ENCODE measurements at regions not wholly inside any gene's neighbourhood (a gene's known extent, or its start where the extent isn't known, plus 50 kb on each side); places are given as distances from the start of the nearest gene placed in this dataset.

GRCh38 chr2:128789776-128790455, 471.2 kb upstream of the HS6ST1 start:
- DNase-seq (ENCODE audit: low spot score, unreplicated experiment), result no peak
- Mint-ChIP-seq H3K36me3 (ENCODE audit: insufficient read depth) (no peaks in the 10 kb centered on the region), H3K27ac (no peak overlapping the region), H3K4me3 (ENCODE audit: low read depth) (no peak overlapping the region), H3K4me1 (ENCODE audit: low read depth) (peaks cover 12% of the 10 kb centered on the region), H3K27me3 (no peaks in the 10 kb centered on the region), H3K9me3 (ENCODE audit: low read depth) (no peaks in the 10 kb centered on the region)
- TF ChIP-seq, protein P1, sequence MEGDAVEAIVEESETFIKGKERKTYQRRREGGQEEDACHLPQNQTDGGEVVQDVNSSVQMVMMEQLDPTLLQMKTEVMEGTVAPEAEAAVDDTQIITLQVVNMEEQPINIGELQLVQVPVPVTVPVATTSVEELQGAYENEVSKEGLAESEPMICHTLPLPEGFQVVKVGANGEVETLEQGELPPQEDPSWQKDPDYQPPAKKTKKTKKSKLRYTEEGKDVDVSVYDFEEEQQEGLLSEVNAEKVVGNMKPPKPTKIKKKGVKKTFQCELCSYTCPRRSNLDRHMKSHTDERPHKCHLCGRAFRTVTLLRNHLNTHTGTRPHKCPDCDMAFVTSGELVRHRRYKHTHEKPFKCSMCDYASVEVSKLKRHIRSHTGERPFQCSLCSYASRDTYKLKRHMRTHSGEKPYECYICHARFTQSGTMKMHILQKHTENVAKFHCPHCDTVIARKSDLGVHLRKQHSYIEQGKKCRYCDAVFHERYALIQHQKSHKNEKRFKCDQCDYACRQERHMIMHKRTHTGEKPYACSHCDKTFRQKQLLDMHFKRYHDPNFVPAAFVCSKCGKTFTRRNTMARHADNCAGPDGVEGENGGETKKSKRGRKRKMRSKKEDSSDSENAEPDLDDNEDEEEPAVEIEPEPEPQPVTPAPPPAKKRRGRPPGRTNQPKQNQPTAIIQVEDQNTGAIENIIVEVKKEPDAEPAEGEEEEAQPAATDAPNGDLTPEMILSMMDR (IDR thresholded peaks at IDR 0.05; ENCODE audit: unreplicated experiment), result no peak

DNA sequence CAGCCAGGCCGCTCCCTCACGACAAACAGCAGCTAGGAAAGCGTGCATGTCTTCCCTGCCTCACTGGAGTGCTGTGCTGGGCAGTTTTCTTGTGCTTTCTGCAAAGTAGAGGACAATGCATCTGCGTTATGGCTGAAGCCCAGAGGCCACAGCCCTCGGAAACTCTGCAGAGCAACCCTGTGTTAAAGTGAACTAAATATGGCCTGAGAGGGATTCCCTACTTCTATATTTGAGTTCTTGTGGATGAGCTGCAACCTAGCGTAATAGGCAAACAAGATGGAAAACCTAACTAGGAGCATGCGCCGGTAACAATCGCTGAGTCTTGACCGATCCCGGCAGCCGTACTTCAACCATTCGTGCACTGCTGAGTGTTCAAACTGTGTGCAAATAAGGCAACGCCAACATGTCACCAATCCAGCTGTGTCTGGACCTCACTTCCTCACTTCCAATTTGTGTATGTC, 471.9 kb upstream of the HS6ST1 start:
- TF ChIP-seq, protein P1 (IDR thresholded peaks at IDR 0.05; ENCODE audit: unreplicated experiment), result no peak
- no peak overlapping the region for H3K27ac Mint-ChIP-seq
- no peaks in the 10 kb centered on the region for H3K27me3 Mint-ChIP-seq
- no peak overlapping the region for H3K4me3 Mint-ChIP-seq (ENCODE audit: low read depth)
- H3K4me1 Mint-ChIP-seq (ENCODE audit: low read depth), result peaks cover 12% of the 10 kb centered on the region
- no peak for DNase-seq (ENCODE audit: low spot score, unreplicated experiment)
- no peaks in the 10 kb centered on the region for H3K36me3 Mint-ChIP-seq (ENCODE audit: insufficient read depth)
- no peaks in the 10 kb centered on the region for H3K9me3 Mint-ChIP-seq (ENCODE audit: low read depth)

DNA sequence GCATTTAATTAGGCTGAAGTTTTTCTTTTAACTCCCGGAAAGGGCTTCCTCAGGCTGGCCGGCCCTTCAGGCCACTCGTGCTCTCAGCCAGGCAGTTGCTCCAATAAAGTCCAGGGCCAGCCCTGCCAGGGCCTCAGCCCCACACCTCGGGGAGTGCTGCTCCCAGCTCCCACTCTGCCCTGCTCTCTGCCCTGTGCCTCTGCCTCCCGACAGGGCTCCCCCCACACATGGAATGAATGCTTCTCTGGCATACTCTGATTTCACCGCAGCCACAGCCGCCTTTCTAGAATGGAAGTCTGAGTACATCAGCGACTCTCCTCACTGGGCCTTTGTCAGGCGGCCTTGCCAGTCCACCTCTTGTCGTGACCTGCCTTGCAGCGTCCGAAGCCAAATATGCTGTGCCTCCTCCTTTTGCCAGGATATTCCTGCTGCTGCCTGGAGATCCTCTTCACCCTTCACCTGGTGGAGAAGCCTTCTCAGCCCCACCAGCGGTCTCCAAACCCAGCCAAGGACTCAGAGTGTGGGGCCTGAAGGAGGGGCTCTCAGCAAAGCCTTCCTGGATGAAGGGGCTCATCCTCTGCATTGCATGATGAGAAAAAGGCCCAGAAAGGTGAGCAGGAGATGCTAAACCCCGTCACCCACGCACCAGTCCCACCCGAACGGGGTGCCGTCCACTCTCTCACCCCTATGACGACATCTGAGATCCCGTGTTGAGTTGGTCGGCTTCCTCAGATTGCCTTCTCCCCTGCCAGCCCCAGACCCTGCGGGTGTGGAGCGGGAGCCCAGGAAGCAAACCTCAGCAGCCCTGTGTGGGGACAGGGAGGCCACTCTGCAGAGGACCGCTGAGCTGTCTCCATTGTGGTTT, 472.7 kb upstream of the HS6ST1 start:
- Mint-ChIP-seq H3K4me1 (ENCODE audit: low read depth) (peaks cover 10% of the 10 kb centered on the region), H3K9me3 (ENCODE audit: low read depth) (no peaks in the 10 kb centered on the region), H3K27ac (no peak overlapping the region), H3K27me3 (peaks cover 5% of the 10 kb centered on the region), H3K4me3 (ENCODE audit: low read depth) (no peak overlapping the region), H3K36me3 (ENCODE audit: insufficient read depth) (no peaks in the 10 kb centered on the region)
- TF ChIP-seq, protein P1 (IDR thresholded peaks at IDR 0.05; ENCODE audit: unreplicated experiment), result no peak
- no peak for DNase-seq (ENCODE audit: low spot score, unreplicated experiment)

DNA sequence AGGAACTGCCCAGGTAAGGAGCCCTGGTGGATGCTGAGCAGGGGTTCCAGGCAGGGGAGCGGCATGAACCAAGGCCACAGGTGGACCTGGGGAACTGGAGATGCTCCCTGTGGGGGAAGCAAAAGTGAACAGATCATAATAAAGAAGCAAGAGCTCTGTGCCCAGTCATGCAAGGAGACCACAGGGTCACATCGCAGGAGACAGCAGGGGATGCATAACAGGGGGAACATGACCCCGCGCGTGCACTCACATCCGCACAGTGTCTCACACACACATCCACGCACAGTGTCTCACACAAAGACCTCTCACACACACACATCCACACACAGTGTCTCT, 473.3 kb upstream of the HS6ST1 start:
- H3K36me3 Mint-ChIP-seq (ENCODE audit: insufficient read depth), result no peaks in the 10 kb centered on the region
- no peak overlapping the region for H3K4me3 Mint-ChIP-seq (ENCODE audit: low read depth)
- peaks cover 5% of the 10 kb centered on the region for H3K27me3 Mint-ChIP-seq
- TF ChIP-seq, protein P1 (IDR thresholded peaks at IDR 0.05; ENCODE audit: unreplicated experiment), result no peak
- H3K4me1 Mint-ChIP-seq (ENCODE audit: low read depth), result peaks cover 4% of the 10 kb centered on the region
- no peaks in the 10 kb centered on the region for H3K9me3 Mint-ChIP-seq (ENCODE audit: low read depth)
- no peak overlapping the region for H3K27ac Mint-ChIP-seq
- DNase-seq (ENCODE audit: low spot score, unreplicated experiment), result no peak

- Mint-ChIP-seq H3K4me3 (ENCODE audit: low read depth) (no peak overlapping the region), H3K9me3 (ENCODE audit: low read depth) (no peaks in the 10 kb centered on the region), H3K4me1 (ENCODE audit: low read depth) (peaks cover 1% of the 10 kb centered on the region), H3K27ac (no peak overlapping the region), H3K27me3 (peaks cover 5% of the 10 kb centered on the region), H3K36me3 (ENCODE audit: insufficient read depth) (no peaks in the 10 kb centered on the region)
- TF ChIP-seq, protein P1 (IDR thresholded peaks at IDR 0.05; ENCODE audit: unreplicated experiment), result no peak
- no peak for DNase-seq (ENCODE audit: low spot score, unreplicated experiment)
These were observed 473.9 kb upstream of the HS6ST1 start for GRCh38 chr2:128792476-128793054.
